PFSK-1 (cell line): ENCODE measurements at regions not wholly inside any gene's neighbourhood (a gene's known extent, or its start where the extent isn't known, plus 50 kb on each side); places are given as distances from the start of the nearest gene placed in this dataset.

Source experiments
- SIN3A ChIP-seq: IDR thresholded peaks from 2 replicates; pipeline ENCODE4 v1.6.1; 2012; ENCODE audit warnings: mild to moderate bottlenecking, low read length, moderate library complexity, borderline replicate concordance; ENCODE audit not compliant: insufficient read depth
- TAF1 ChIP-seq: IDR thresholded peaks from 2 replicates; pipeline ENCODE4 v1.6.1; 2012; ENCODE audit warnings: low read length, control low read depth, borderline replicate concordance; ENCODE audit not compliant: insufficient read depth

GRCh38 chr1:201748335-201748734, 80.6 kb upstream of the IPO9 start:
- TF ChIP-seq SIN3A (no peak), TAF1 (no peak)
